ENCODE measurements at regions not wholly inside any gene's neighbourhood (a gene's known extent, or its start where the extent isn't known, plus 50 kb on each side); places are given as distances from the start of the nearest gene placed in this dataset.

DNA sequence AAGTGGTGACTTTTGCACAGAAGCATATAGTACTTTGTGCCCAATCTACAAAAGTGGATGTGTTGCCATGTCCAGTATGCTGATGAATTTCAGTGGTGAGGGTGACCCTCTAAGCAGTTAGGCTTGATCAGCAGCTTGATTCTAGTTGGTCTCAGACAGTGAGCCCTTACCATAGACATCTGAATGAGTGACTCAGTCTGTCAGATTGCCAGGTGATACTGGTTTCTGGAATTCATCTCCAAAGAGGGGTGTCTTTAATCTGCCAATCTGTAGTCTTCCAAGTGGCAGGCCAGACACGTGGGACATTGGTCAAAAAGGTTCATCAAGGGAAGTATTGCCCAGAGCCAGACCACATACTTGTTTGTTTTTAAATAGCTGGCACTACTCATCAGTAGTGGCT lies 187.4 kb upstream of the SLC16A7 start:
- TF ChIP-seq EGR1 (IDR thresholded peaks at IDR 0.05), result no peak
- TF ChIP-seq FOXM1 (IDR thresholded peaks at IDR 0.05; ENCODE audit: borderline replicate concordance, low read depth), result no peak
- TF ChIP-seq YY1 (IDR thresholded peaks at IDR 0.05; ENCODE audit: low read depth), result no peak
- no peak for TF ChIP-seq TAF1 (IDR thresholded peaks at IDR 0.05; ENCODE audit: low read depth)
- TF ChIP-seq TEAD4 (IDR thresholded peaks at IDR 0.05), result no peak
- TF ChIP-seq CREB1 (IDR thresholded peaks at IDR 0.05; ENCODE audit: low read depth), result no peak
- TF ChIP-seq RAD21 (IDR thresholded peaks at IDR 0.05; ENCODE audit: low read depth), result no peak
- TF ChIP-seq EP300 (IDR thresholded peaks at IDR 0.05; ENCODE audit: borderline replicate concordance), result no peak
- no peak for TF ChIP-seq NFIC (IDR thresholded peaks at IDR 0.05)
- TF ChIP-seq, protein P1, sequence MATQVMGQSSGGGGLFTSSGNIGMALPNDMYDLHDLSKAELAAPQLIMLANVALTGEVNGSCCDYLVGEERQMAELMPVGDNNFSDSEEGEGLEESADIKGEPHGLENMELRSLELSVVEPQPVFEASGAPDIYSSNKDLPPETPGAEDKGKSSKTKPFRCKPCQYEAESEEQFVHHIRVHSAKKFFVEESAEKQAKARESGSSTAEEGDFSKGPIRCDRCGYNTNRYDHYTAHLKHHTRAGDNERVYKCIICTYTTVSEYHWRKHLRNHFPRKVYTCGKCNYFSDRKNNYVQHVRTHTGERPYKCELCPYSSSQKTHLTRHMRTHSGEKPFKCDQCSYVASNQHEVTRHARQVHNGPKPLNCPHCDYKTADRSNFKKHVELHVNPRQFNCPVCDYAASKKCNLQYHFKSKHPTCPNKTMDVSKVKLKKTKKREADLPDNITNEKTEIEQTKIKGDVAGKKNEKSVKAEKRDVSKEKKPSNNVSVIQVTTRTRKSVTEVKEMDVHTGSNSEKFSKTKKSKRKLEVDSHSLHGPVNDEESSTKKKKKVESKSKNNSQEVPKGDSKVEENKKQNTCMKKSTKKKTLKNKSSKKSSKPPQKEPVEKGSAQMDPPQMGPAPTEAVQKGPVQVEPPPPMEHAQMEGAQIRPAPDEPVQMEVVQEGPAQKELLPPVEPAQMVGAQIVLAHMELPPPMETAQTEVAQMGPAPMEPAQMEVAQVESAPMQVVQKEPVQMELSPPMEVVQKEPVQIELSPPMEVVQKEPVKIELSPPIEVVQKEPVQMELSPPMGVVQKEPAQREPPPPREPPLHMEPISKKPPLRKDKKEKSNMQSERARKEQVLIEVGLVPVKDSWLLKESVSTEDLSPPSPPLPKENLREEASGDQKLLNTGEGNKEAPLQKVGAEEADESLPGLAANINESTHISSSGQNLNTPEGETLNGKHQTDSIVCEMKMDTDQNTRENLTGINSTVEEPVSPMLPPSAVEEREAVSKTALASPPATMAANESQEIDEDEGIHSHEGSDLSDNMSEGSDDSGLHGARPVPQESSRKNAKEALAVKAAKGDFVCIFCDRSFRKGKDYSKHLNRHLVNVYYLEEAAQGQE (IDR thresholded peaks at IDR 0.05; ENCODE audit: low read depth), result no peak
- TF ChIP-seq, protein P2, sequence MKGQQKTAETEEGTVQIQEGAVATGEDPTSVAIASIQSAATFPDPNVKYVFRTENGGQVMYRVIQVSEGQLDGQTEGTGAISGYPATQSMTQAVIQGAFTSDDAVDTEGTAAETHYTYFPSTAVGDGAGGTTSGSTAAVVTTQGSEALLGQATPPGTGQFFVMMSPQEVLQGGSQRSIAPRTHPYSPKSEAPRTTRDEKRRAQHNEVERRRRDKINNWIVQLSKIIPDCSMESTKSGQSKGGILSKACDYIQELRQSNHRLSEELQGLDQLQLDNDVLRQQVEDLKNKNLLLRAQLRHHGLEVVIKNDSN (IDR thresholded peaks at IDR 0.05), result no peak
- TF ChIP-seq TCF12 (IDR thresholded peaks at IDR 0.05; ENCODE audit: low read depth), result no peak
- TF ChIP-seq ZBTB7A (IDR thresholded peaks at IDR 0.05; ENCODE audit: low read depth), result no peak
- no peak for TF ChIP-seq CEBPB (IDR thresholded peaks at IDR 0.05)
- TF ChIP-seq, protein P3, sequence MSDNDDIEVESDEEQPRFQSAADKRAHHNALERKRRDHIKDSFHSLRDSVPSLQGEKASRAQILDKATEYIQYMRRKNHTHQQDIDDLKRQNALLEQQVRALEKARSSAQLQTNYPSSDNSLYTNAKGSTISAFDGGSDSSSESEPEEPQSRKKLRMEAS (IDR thresholded peaks at IDR 0.05), result no peak

DNA sequence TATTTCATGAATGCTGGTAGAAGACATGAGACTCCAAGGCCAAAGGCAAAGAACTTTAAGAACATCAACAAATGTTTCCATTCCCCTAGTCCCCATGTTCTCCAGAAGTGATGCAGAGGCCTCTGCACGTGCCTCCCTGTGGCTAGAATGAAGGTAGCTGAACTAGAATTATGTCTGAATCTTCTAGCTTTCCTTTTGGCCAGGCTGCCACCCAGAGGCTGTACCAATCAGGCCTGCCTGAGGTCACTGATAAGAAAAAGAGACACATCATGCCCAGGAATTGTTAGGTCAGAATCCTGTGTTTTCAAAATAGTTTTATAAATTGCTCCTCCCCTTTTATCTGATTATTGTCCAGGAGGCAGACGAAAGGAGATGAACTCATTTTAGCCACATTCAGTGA lies 188.0 kb upstream of the SLC16A7 start:
- TF ChIP-seq, protein P3 (IDR thresholded peaks at IDR 0.05), result no peak
- TF ChIP-seq FOXM1 (IDR thresholded peaks at IDR 0.05; ENCODE audit: borderline replicate concordance, low read depth) (no peak), EP300 (IDR thresholded peaks at IDR 0.05; ENCODE audit: borderline replicate concordance) (no peak), NFIC (IDR thresholded peaks at IDR 0.05) (no peak), TAF1 (IDR thresholded peaks at IDR 0.05; ENCODE audit: low read depth) (no peak), RAD21 (IDR thresholded peaks at IDR 0.05; ENCODE audit: low read depth) (no peak), CREB1 (IDR thresholded peaks at IDR 0.05; ENCODE audit: low read depth) (no peak), TCF12 (IDR thresholded peaks at IDR 0.05; ENCODE audit: low read depth) (no peak), CEBPB (IDR thresholded peaks at IDR 0.05) (no peak)
- TF ChIP-seq, protein P1 (IDR thresholded peaks at IDR 0.05; ENCODE audit: low read depth), result no peak

DNA sequence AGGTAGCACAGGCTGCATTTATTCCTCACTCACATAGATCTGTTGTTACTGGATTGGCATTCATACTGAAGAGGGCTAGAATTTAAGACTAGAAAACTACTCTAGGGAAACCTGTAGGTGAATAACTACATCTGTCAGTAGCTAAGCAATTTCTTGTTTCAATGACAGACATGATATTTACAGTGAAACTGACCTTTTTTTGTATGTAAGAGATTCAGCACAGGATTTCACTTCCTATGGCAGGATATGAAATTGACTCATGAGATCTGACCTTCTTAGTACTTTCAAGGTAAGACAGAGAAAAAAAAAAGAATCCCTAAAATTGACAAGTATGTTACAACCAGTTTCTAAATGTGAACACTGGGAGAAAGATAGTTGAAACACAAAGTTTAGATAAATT lies 189.8 kb upstream of the SLC16A7 start:
- no peak for TF ChIP-seq CREB1 (IDR thresholded peaks at IDR 0.05; ENCODE audit: low read depth)
- no peak for TF ChIP-seq CEBPB (IDR thresholded peaks at IDR 0.05)

DNA sequence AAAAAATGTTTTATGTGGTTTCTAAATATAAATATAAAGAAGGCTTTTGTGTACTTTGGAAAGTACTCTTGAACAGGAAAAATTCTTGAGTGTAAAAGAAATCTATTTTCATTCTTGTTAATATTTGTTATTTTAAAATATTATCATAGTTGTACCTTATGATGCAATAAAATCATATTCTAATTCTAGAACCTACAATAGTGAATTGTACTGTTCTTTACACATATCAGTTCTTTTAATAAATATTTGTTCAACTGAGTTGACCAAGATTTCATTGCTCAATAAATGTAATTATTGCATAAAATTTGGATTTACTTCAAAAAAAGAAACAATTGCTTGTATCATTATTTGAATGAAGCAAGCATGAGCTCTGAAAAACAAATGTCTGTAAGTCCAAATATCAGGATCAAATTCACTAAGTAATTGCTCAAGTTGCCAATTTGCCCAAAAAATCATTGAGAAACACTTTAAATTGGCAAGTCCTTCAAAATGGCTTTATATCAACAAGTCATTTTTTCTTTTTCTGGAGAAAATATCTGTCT lies 191.6 kb upstream of the SLC16A7 start:
- no peak for TF ChIP-seq TAF1 (IDR thresholded peaks at IDR 0.05; ENCODE audit: low read depth)
- TF ChIP-seq, protein P2 (IDR thresholded peaks at IDR 0.05), result no peak
- TF ChIP-seq, protein P1 (IDR thresholded peaks at IDR 0.05; ENCODE audit: low read depth), result no peak
- no peak for TF ChIP-seq ZBTB7A (IDR thresholded peaks at IDR 0.05; ENCODE audit: low read depth)
- no peak for TF ChIP-seq NFIC (IDR thresholded peaks at IDR 0.05)
- TF ChIP-seq EP300 (IDR thresholded peaks at IDR 0.05; ENCODE audit: borderline replicate concordance), result no peak
- no peak for TF ChIP-seq TEAD4 (IDR thresholded peaks at IDR 0.05)
- no peak for TF ChIP-seq CEBPB (IDR thresholded peaks at IDR 0.05)
- TF ChIP-seq YY1 (IDR thresholded peaks at IDR 0.05; ENCODE audit: low read depth), result no peak
- no peak for TF ChIP-seq CREB1 (IDR thresholded peaks at IDR 0.05; ENCODE audit: low read depth)
- TF ChIP-seq FOXM1 (IDR thresholded peaks at IDR 0.05; ENCODE audit: borderline replicate concordance, low read depth), result no peak
- TF ChIP-seq TCF12 (IDR thresholded peaks at IDR 0.05; ENCODE audit: low read depth), result no peak
- TF ChIP-seq, protein P3 (IDR thresholded peaks at IDR 0.05), result no peak
- no peak for TF ChIP-seq EGR1 (IDR thresholded peaks at IDR 0.05)
